Fibroblast of peridontal ligament (primary cell): ENCODE measurements at regions not wholly inside any gene's neighbourhood (a gene's known extent, or its start where the extent isn't known, plus 50 kb on each side); places are given as distances from the start of the nearest gene placed in this dataset.

Experiments used
- DNase-seq: peaks from one replicate; pipeline ENCODE4 v3.0.0-alpha.2; 2010; ENCODE audit errors: extremely low read depth

- DNase-seq, result no peak
Measured at GRCh38 chr9:126556560-126557250, 57.0 kb upstream of the LMX1B start.

- DNase-seq, result peak; percentile 40
Measured at GRCh38 chr9:126558051-126558665, 55.6 kb upstream of the LMX1B start.

- DNase-seq, result no peak
Measured at GRCh38 chr9:126559296-126559695, 54.4 kb upstream of the LMX1B start.

- no peak for DNase-seq
Measured at GRCh38 chr9:126561582-126561981, 52.1 kb upstream of the LMX1B start.

GRCh38 chr9:126563556-126563955 is 50.2 kb upstream of the LMX1B start:
- no peak for DNase-seq
